GM21717 (cell line): ENCODE measurements at regions not wholly inside any gene's neighbourhood (a gene's known extent, or its start where the extent isn't known, plus 50 kb on each side); places are given as distances from the start of the nearest gene placed in this dataset.
A peak's percentile ranks its signal among the peaks of the same experiment; 100 is the strongest.
"Not testable (repeated sequence)": the region's sequence is repeated elsewhere in the genome, so short reads cannot be mapped to it uniquely, and the experiment has no call there.

Experiments used
- ATAC-seq: cut with Tn5 transposase; IDR thresholded peaks from one replicate; pipeline ENCODE4 v1.9.1; 2021; ENCODE audit warnings: mild to moderate bottlenecking, moderate library complexity; ENCODE audit not compliant: unreplicated experiment

DNA sequence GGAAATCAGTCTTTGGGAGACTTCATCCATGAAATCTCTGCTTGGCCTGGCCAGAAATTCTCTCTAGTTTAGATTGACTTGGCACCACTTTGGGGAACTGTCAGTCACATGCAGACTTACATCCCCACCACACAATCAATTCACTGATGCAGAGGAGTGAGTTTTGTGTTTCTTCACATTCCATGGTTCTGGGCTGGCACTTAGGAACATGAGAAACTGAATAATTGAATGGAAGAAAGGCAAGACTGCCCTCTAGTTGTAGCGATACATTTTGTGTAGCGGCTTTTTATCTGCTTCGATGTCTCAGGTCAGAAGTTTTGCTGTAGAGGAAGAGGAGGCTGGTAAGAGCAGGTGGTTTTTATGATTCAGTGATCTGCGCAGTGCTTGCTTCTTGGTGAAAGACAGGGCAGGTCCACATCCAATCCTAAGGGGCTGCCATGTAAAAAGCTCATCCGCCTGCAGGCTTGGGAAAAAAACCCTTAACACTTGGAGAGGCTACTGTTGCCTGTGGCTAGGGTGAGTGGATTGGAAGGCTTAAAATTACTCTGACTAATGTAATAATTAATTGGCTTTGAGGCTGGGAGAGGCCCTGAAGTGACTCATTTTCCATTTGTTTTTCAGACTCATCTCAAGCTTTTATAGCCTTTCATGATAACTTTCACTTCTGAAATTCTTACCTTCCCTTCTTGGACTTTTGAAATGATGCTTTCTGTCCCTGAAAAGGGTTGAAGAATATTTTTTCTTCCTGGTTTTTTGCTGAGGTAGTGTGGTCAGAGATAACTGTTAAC lies 75.4 kb upstream of the LPCAT1 start:
- ATAC-seq, result not testable (repeated sequence)

GRCh38 chr5:1597093-1597473 lies 73.3 kb upstream of the LPCAT1 start:
- not testable (repeated sequence) for ATAC-seq

DNA sequence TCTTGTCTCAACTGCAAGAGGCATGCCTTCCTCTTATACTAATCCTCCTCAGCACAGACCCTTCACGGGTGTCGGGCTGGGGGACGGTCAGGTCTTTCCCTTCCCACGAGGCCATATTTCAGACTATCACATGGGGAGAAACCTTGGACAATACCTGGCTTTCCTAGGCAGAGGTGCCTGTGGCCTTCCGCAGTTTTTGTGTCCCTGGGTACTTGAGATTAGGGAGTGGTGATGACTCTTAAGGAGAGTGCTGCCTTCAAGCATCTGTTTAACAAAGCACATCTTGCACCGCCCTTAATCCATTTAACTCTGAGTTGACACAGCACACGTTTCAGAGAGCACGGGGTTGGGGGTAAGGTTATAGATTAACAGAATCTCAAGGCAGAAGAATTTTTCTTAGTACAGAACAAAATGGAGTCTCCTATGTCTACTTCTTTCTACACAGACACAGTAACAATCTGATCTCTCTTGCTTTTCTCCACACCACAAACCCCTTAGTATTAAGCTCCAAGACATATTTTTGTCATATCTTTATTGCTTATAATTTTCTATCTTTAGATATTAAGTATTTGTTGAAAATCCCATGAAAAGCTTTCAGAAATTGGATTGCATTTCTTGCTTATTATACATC lies 72.8 kb upstream of the LPCAT1 start:
- ATAC-seq, result not testable (repeated sequence)

DNA sequence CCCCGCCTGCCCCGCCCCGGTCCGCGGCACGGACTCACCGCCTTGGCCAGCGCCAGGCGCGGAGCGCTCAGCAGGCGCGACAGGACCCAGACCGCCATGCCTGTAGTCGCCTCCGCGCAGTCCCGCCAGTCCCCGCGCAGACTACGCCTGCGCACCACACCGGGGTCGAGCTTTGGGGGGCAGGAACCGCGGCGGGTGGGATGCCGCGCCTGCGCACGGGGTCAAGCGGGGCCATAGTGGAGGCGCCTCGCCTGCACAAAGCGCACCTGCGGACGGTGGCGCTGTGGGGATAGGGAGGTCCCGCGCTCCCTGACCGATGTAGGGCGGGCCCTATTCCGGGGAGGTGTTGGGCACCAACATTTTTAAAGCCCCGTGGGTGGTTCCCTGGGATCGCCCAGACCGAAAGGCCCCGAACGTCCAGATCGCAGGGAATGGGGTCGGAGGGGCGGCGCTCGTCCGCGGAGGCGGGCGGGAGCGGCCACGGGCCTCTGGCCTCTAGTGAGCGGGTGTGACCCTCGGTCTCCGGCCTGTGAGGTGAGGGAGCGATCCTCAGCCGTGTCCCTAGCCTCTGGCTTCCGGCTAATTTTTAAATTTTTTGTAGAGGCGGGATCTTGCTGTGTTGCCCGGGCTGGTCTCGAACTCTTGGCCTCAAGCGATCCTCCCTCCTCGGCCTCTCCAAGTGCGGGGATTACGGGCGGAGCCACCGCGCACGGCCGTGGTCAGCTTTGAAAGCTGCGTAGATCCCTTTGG lies 70.8 kb upstream of the LPCAT1 start:
- peak; percentile 81 for ATAC-seq

- peak; percentile 15 for ATAC-seq
Measured at GRCh38 chr5:1593903-1594356, 70.2 kb upstream of the LPCAT1 start.

DNA sequence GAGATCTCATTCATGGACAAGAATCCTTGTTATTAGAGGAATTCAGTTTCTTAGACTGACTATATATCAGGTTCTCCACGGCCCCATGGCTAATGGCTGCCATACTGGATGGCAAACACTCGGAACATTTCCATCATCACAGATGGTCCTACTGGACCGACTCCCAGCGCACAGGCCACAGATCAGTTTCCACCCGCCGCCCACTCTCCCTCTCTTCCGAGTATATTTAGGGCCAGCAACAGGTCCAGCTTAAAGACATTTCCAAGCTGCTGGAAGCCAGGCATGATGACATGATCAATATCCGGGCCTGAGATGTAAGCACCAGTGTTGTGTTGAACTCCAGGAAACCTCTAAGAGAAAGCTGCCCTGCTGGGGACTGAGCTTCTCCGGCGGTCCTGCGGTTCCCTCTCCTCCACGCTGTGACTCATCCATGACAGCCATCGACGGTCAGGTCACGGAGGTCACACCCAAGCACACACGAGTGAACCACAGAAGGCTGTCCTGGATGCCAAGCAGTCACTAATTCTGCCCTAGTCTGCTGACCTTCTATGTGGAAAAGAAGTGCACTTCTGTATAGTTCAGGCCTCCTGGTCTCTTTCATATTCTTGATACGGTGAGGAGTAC lies 64.4 kb upstream of the LPCAT1 start:
- not testable (repeated sequence) for ATAC-seq

GRCh38 chr5:1583081-1583875 lies 59.5 kb upstream of the LPCAT1 start:
- ATAC-seq, result not testable (repeated sequence)

DNA sequence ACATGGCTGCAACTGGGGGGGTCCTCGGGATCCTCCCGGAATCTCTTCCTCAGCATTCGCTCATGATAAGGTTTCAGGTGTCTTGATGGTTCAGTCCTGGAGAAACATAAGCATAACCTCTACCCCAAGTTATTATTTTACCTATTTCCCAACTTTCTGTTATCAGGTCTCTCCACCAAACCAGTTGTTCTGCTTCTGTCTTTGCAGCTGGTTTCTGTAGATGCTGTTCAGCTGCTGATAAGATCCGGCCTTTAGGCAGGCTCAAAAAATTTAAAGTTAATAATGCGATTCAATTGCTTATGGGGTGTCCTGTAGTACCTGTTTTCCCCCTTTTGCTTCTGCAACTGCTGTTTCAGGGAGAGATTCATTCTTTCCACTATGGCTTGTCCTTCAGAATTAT lies 55.6 kb upstream of the LPCAT1 start:
- not testable (repeated sequence) for ATAC-seq

DNA sequence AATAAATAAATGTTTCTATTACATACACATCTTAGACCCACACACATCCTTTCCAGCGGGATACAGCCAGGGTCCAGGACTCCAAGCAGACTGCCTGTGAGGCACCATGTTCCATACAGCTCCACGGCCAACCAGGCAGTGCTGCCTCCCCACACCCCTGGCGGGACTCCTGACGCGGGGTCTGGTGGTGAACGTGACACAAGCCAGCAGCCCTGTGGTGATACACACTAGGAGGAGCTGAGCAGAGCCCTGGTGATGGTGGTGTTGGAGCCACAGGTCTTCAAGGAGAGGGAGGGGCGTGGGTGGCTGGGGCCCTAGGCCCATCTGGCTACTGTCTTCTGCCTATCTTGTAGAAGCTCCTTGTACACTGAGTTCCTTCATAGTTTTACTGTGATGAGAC lies 53.1 kb upstream of the LPCAT1 start:
- ATAC-seq, result not testable (repeated sequence)

DNA sequence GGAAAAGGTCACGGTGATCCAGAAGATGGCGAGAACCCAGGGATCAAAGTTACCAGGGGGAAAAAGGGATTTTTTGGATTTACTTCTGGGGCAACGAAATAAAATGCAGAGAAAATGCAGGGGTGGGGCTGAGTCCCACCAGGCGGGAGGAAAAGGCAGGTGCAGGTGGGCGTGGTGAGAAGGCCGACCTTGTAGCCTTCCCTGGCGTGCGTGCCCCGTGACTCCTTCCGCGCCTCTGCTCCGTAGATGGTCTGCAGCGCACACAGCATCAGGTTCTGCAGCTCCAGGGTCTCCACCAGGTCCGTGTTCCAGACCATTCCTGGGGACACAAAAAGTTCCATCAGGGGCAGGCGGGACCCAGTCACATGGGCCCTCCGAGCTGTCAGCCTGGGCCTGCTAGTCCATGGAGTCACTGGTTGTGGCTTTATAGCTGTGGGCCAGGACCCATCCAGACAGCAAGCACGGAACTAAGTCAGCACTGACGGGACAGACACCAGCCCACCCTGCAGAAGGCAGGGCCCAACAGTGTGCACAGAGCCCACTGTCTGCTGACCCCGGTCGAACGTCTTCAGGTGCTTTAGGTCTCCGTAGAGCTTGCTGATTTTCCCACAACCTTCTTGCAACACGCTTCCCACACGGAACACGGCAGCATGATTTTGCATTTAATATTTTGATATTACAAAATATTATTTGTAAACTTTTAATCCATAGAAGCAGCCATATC lies 52.4 kb upstream of the LPCAT1 start:
- ATAC-seq, result not testable (repeated sequence)

DNA sequence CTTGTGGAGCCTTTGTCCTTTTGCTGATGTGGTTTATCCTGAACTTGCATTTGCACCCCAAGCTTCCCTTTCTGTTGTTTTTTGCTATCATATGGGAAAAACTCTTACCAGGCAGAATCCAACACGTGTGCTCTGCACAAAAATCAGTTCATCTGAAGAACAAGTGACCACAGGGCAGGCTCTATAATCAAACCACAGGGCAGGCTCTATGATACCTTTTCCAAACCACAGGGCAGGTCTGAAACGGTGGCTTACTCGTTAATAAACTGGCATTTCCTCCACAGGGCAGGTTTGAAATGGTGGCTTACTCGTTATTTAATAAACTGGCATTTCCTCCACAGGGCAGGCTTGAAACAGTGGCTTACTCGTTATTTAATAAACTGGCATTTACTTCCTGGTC lies 51.7 kb upstream of the LPCAT1 start:
- ATAC-seq, result not testable (repeated sequence)

GRCh38 chr5:1574023-1574318 lies 50.2 kb upstream of the LPCAT1 start:
- ATAC-seq, result not testable (repeated sequence)

DNA sequence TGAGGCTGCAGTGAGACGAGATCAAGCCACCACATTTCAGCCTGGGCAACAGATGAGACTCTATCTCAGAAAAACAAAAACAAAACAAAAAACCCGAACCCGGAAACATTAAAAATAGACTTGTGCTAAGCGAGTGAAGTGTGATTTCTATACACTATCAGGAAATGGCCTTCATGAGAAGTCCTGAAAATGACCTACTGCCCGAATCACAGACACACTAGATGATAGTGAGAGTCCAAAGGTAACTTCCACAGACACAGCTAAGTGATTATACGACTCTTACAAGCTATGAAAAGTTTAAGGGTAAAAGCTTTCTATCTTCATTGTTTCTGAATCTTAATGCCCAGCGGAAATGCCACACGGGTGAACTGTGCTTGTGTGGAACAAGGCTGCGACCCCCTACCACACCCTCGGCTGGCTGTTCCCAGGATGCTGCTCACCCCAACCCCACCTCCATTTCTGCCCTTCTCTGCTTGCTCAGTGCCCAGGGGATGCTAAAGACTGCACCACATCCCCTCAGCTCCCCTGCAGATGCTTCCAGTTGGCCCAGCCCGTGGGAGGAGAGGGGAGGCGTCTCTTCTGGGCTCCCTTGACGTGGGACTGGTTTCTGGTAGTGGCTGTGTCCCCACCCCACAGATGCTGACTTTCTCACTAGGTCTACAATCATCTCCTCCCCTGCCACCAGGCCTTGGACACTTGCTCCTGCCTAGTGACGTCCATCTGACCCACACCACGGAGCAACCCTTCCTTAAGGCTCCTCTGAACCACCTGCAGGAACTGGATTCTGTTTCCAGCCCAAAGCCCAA lies 49.7 kb upstream of the LPCAT1 start:
- ATAC-seq, result not testable (repeated sequence)
